H9 (cell line): ENCODE measurements at regions not wholly inside any gene's neighbourhood (a gene's known extent, or its start where the extent isn't known, plus 50 kb on each side); places are given as distances from the start of the nearest gene placed in this dataset.

ENCODE experiments used
- DNase-seq: peaks from one replicate; pipeline ENCODE4 v3.0.0-alpha.2; 2017
- H2AFZ ChIP-seq: one replicate; pipeline ENCODE4 v1.6.1; 2013; ENCODE audit warnings: mild to moderate bottlenecking, low read length, control low read depth, moderate library complexity
- H2AK5ac ChIP-seq: 2 replicates; pipeline ENCODE4 v1.6.1; 2013; ENCODE audit warnings: low read length, control low read depth, mixed read lengths; ENCODE audit not compliant: insufficient read length
- H2BK120ac ChIP-seq: one replicate; pipeline ENCODE4 v1.6.1; 2013; ENCODE audit warnings: low read depth, mild to moderate bottlenecking, low read length, control low read depth, inconsistent platforms; ENCODE audit not compliant: poor library complexity, severe bottlenecking
- H2BK12ac ChIP-seq: 2 replicates; pipeline ENCODE4 v1.6.1; 2013; ENCODE audit warnings: low read length, control low read depth, mixed read lengths, low read depth; ENCODE audit not compliant: insufficient read length
- H2BK15ac ChIP-seq: 2 replicates; pipeline ENCODE4 v1.6.1; 2013; ENCODE audit warnings: low read depth, low read length, control low read depth
- H2BK20ac ChIP-seq: one replicate; pipeline ENCODE4 v1.6.1; 2013; ENCODE audit warnings: low read depth, mild to moderate bottlenecking, low read length, control low read depth, inconsistent platforms; ENCODE audit not compliant: poor library complexity, severe bottlenecking
- H2BK5ac ChIP-seq: 2 replicates; pipeline ENCODE4 v1.6.1; 2013; ENCODE audit warnings: low read length, control low read depth, mixed read lengths; ENCODE audit not compliant: insufficient read length
- H3K14ac ChIP-seq: 2 replicates; pipeline ENCODE4 v1.6.1; 2013; ENCODE audit warnings: low read length, control low read depth; ENCODE audit not compliant: insufficient read depth
- H3K18ac ChIP-seq: 2 replicates; pipeline ENCODE4 v1.6.1; 2013; ENCODE audit warnings: low read depth, mild to moderate bottlenecking, mixed read lengths, low read length, control low read depth; ENCODE audit not compliant: insufficient read length
- H3K23ac ChIP-seq: 2 replicates; pipeline ENCODE4 v1.6.1; 2013; ENCODE audit warnings: low read length, control low read depth, mixed read lengths, low read depth; ENCODE audit not compliant: insufficient read length
- H3K23me2 ChIP-seq: 2 replicates; pipeline ENCODE4 v1.6.1; 2013; ENCODE audit warnings: low read depth, mild to moderate bottlenecking, mixed read lengths, low read length, control low read depth; ENCODE audit not compliant: insufficient read length, poor library complexity, severe bottlenecking
- H3K27ac ChIP-seq: 2 replicates; pipeline ENCODE4 v1.5.1; 2013; ENCODE audit warnings: low read length, control low read depth, mixed read lengths, low read depth; ENCODE audit not compliant: insufficient read length
- H3K27me3 ChIP-seq: 2 replicates; pipeline ENCODE4 v1.6.1; 2013; ENCODE audit warnings: low read length, control low read depth, inconsistent platforms; ENCODE audit not compliant: insufficient read depth
- H3K4ac ChIP-seq: 2 replicates; pipeline ENCODE4 v1.6.1; 2013; ENCODE audit warnings: low read depth, mild to moderate bottlenecking, control low read depth, inconsistent platforms, low read length, moderate library complexity
- H3K4me1 ChIP-seq: 2 replicates; pipeline ENCODE4 v1.6.1; 2013; ENCODE audit warnings: low read length, control low read depth, inconsistent platforms; ENCODE audit not compliant: insufficient read depth
- H3K4me2 ChIP-seq: 2 replicates; pipeline ENCODE4 v1.6.1; 2013; ENCODE audit warnings: low read length, control low read depth, mixed read lengths; ENCODE audit not compliant: insufficient read length, insufficient read depth
- H3K56ac ChIP-seq: 2 replicates; pipeline ENCODE4 v1.6.1; 2013; ENCODE audit warnings: low read depth, mild to moderate bottlenecking, mixed read lengths, low read length, control low read depth; ENCODE audit not compliant: insufficient read length
- H3K79me1 ChIP-seq: 2 replicates; pipeline ENCODE4 v1.6.1; 2013; ENCODE audit warnings: low read depth, mild to moderate bottlenecking, moderate library complexity, low read length, control low read depth, inconsistent platforms; ENCODE audit not compliant: insufficient read depth, poor library complexity, severe bottlenecking
- H3K79me2 ChIP-seq: 2 replicates; pipeline ENCODE4 v1.6.1; 2013; ENCODE audit warnings: low read length, control low read depth, inconsistent platforms; ENCODE audit not compliant: insufficient read depth
- H3K9ac ChIP-seq: 2 replicates; pipeline ENCODE4 v1.6.1; 2013; ENCODE audit warnings: low read length, control low read depth, mixed read lengths; ENCODE audit not compliant: insufficient read length; ENCODE audit errors: extremely low read depth
- H3K9me3 ChIP-seq: one replicate; pipeline ENCODE4 v1.6.1; 2013; ENCODE audit warnings: low read depth, low read length, inconsistent platforms; ENCODE audit not compliant: control insufficient read depth
- H3T11ph ChIP-seq: one replicate; pipeline ENCODE4 v1.6.1; 2013; ENCODE audit warnings: mild to moderate bottlenecking, low read length, control low read depth, inconsistent platforms
- H4K20me1 ChIP-seq: one replicate; pipeline ENCODE4 v1.6.1; 2013; ENCODE audit not compliant: control insufficient read depth, insufficient read length, insufficient read depth
- H4K5ac ChIP-seq: 2 replicates; pipeline ENCODE4 v1.6.1; 2013; ENCODE audit warnings: low read depth, mild to moderate bottlenecking, mixed read lengths, low read length, control low read depth; ENCODE audit not compliant: insufficient read length
- H4K8ac ChIP-seq: replicated peaks from 2 replicates; pipeline ENCODE4 v1.6.1; 2013; ENCODE audit warnings: low read length, control low read depth, mixed read lengths, low read depth; ENCODE audit not compliant: insufficient read length
- H4K91ac ChIP-seq: 2 replicates; pipeline ENCODE4 v1.6.1; 2013; ENCODE audit warnings: low read depth, mild to moderate bottlenecking, moderate library complexity, mixed read lengths, low read length, control low read depth; ENCODE audit not compliant: insufficient read length
- H3K27ac Mint-ChIP-seq, 3 experiments: 2 replicates in 2 of 3; 3 replicates in 1 of 3; pipeline ENCODE4 v1.8.0; 2020 to 2021; ENCODE audit warnings: mixed read lengths in 3 of 3, mild to moderate bottlenecking in 1 of 3, moderate library complexity in 1 of 3
- H3K27me3 Mint-ChIP-seq: 2 replicates; pipeline ENCODE4 v1.8.0; 2021; ENCODE audit warnings: low read depth, mild to moderate bottlenecking, moderate library complexity, mixed read lengths
- H3K36me3 Mint-ChIP-seq, 3 experiments: 2 replicates in 2 of 3; 3 replicates in 1 of 3; pipeline ENCODE4 v1.8.0; 2020 to 2021; ENCODE audit warnings: low read depth in 3 of 3, mixed read lengths in 3 of 3; ENCODE audit not compliant: insufficient read depth in 1 of 3
- H3K4me1 Mint-ChIP-seq, 2 experiments: 2 replicates each; pipeline ENCODE4 v1.8.0; 2020; ENCODE audit warnings: mixed read lengths in 2 of 2
- H3K4me3 Mint-ChIP-seq, 2 experiments: 2 replicates in 1 of 2; 3 replicates in 1 of 2; pipeline ENCODE4 v1.8.0; 2020 to 2021; ENCODE audit warnings: mild to moderate bottlenecking in 2 of 2, mixed read lengths in 2 of 2, moderate library complexity in 1 of 2
- H3K9me3 Mint-ChIP-seq, 2 experiments: 2 replicates in 1 of 2; 3 replicates in 1 of 2; pipeline ENCODE4 v1.8.0; 2020; ENCODE audit warnings: mild to moderate bottlenecking in 2 of 2, mixed read lengths in 2 of 2, moderate library complexity in 1 of 2
- WGBS: extraction: QIAGEN DNeasy Blood & Tissue Kit; methylation state at CpG from one replicate; pipeline ENCODE4 v1.1.7; 2013; ENCODE audit warnings: missing lambda C conversion rate, low lambda C conversion rate, mixed read lengths; ENCODE audit not compliant: insufficient read length; ENCODE audit errors: extremely low coverage; 5-methylcytosine and 5-hydroxymethylcytosine counted together
- TF ChIP-seq, protein P1 (sequence below): fragments of 200-600 bp; sonication (generic); conservative IDR thresholded peaks from 3 replicates; pipeline ENCODE4 v1.8.0; 2021; ENCODE audit warnings: antibody characterized with exemption, mild to moderate bottlenecking

DNA sequence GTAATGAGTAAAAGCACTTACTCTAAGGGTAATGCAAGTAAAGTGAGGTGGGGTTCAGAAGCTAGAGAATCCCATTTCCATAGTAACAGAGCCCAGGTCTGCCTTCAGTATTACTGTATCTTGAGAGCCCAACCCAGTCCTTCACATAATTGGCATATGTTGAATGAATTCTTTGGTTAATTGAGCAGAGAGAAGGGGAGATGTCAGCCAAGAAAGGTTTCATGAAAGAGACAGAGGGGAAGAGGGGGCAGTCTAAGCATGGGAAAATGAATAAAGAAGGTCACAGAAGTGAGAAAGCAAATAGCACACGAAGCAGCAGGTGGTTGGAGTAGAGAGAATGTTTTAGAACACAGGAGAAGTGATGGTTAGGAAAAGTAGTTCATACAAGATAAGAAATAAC is 371.1 kb downstream of the SEC23A start:
- H3K4me1 Mint-ChIP-seq, result no peaks in the 10 kb centered on the region
- H3K79me1 ChIP-seq, result no peaks in the 10 kb centered on the region

More for the DNA sequence above, 371.1 kb downstream of the SEC23A start:
- no peak for DNase-seq
- Histone ChIP-seq H4K91ac (no peak overlapping the region), H2AFZ (no peak overlapping the region), H3K56ac (no peak overlapping the region), H4K20me1 (no peaks in the 10 kb centered on the region), H3K4ac (no peak overlapping the region), H2AK5ac (no peak overlapping the region), H3K79me2 (no peaks in the 10 kb centered on the region), H2BK12ac (no peak overlapping the region), H2BK120ac (no peak overlapping the region), H3T11ph (no peak overlapping the region), H2BK20ac (no peak overlapping the region), H2BK5ac (no peak overlapping the region), H3K14ac (no peak overlapping the region), H3K23me2 (no peaks in the 10 kb centered on the region), H3K4me1 (no peaks in the 10 kb centered on the region), H3K4me2 (no peak overlapping the region), H4K8ac (no peak overlapping the region), H3K9ac (no peak overlapping the region), H3K23ac (no peak overlapping the region), H3K27me3 (no peaks in the 10 kb centered on the region), H3K9me3 (no peaks in the 10 kb centered on the region), H3K27ac (no peak overlapping the region), H3K18ac (no peak overlapping the region), H4K5ac (no peak overlapping the region), H2BK15ac (no peak overlapping the region)
- Mint-ChIP-seq H3K27ac (no peak overlapping the region), H3K9me3 (no peaks in the 10 kb centered on the region; a peak in 2 of 5 replicates), H3K36me3 (no peaks in the 10 kb centered on the region), H3K27me3 (no peaks in the 10 kb centered on the region), H3K4me3 (no peak overlapping the region)
- no CpG with 5 or more reads among the region's 1 CpG for WGBS
- TF ChIP-seq, protein P1, sequence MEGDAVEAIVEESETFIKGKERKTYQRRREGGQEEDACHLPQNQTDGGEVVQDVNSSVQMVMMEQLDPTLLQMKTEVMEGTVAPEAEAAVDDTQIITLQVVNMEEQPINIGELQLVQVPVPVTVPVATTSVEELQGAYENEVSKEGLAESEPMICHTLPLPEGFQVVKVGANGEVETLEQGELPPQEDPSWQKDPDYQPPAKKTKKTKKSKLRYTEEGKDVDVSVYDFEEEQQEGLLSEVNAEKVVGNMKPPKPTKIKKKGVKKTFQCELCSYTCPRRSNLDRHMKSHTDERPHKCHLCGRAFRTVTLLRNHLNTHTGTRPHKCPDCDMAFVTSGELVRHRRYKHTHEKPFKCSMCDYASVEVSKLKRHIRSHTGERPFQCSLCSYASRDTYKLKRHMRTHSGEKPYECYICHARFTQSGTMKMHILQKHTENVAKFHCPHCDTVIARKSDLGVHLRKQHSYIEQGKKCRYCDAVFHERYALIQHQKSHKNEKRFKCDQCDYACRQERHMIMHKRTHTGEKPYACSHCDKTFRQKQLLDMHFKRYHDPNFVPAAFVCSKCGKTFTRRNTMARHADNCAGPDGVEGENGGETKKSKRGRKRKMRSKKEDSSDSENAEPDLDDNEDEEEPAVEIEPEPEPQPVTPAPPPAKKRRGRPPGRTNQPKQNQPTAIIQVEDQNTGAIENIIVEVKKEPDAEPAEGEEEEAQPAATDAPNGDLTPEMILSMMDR, result no peak
